ENCODE measurements at regions not wholly inside any gene's neighbourhood (a gene's known extent, or its start where the extent isn't known, plus 50 kb on each side); places are given as distances from the start of the nearest gene placed in this dataset.

DNA sequence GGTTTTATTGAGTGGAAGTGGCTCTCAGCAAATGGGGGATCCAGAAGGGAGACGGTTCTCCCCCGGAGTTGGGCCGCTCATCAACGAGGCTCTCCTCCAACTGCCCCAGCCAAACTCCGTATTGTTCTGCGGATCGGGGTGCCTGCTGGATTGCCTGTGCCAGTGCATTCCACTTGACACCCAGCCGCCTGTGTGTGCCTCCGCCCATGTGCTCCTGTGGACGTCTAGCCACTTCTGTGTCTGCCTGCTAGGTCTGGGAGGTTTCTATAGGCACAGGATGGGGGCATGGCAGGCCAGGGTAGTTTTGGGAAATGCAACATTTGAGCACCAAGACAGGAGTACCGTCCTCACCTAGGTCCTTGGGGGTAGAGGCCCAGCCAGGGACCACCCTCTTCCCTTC is 225.7 kb upstream of the AMIGO2 start:
- Histone ChIP-seq H3K9me3 (no peaks in the 10 kb centered on the region), H3K36me3 (no peaks in the 10 kb centered on the region), H3K4me1 (peaks cover 0 to 12% (median 0%) of the 10 kb centered on the region in 4 donors), H3K27me3 (no peaks in the 10 kb centered on the region), H3K27ac (no peak overlapping the region), H3K4me3 (no peak overlapping the region)
- no peak for ATAC-seq
- DNase-seq = no peak
- TF ChIP-seq, protein P1, sequence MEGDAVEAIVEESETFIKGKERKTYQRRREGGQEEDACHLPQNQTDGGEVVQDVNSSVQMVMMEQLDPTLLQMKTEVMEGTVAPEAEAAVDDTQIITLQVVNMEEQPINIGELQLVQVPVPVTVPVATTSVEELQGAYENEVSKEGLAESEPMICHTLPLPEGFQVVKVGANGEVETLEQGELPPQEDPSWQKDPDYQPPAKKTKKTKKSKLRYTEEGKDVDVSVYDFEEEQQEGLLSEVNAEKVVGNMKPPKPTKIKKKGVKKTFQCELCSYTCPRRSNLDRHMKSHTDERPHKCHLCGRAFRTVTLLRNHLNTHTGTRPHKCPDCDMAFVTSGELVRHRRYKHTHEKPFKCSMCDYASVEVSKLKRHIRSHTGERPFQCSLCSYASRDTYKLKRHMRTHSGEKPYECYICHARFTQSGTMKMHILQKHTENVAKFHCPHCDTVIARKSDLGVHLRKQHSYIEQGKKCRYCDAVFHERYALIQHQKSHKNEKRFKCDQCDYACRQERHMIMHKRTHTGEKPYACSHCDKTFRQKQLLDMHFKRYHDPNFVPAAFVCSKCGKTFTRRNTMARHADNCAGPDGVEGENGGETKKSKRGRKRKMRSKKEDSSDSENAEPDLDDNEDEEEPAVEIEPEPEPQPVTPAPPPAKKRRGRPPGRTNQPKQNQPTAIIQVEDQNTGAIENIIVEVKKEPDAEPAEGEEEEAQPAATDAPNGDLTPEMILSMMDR (IDR thresholded peaks at IDR 0.05) = no peak
- no peak for TF ChIP-seq POLR2A (IDR thresholded peaks at IDR 0.05)
- WGBS (ENCODE audit: insufficient coverage, low coverage, low lambda C conversion rate, missing lambda C conversion rate) = no CpG with 5 or more reads among the region's 11 CpGs
- intact Hi-C loops (cut with DNase I) = no loop called here

DNA sequence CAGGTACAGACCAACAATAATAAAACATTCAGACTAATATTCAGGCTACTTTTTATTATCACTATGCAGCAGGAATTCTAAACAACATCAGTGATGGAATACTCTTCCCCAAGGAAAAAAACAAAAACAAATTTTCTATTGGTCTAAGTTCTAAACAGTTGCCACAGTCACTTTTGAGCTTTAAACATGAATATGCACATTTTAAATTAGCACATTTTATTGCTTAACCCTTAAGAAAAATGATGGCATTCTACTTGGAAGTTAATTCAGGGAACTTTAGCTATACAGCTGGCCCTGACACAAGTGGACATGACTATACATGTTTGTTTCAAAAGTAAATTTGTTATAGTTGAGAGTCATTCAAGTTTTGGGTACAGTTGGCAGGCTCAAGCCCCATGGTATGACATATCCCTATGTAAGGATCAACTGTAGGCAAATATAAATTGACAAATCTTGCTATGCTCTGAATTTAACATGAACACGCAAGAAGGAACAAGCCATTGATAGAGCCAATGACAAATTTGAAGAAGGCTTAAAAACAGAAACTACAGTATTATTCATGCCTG is 224.3 kb upstream of the AMIGO2 start:
- H3K9me3 ChIP-seq = no peaks in the 10 kb centered on the region
- H3K4me3 ChIP-seq = no peak overlapping the region
- H3K36me3 ChIP-seq = no peaks in the 10 kb centered on the region
- intact Hi-C loops (cut with DNase I) = no loop called here
- ATAC-seq (no peak), DNase-seq (no peak)
- no peaks in the 10 kb centered on the region for H3K27me3 ChIP-seq
- no peak overlapping the region for H3K27ac ChIP-seq
- peaks cover 0 to 9% (median 0%) of the 10 kb centered on the region in 4 donors for H3K4me1 ChIP-seq
- 100% methylated on average over 1 of the region's 1 CpG for WGBS (ENCODE audit: insufficient coverage, low coverage, low lambda C conversion rate, missing lambda C conversion rate)
- TF ChIP-seq, protein P1 (IDR thresholded peaks at IDR 0.05) = no peak

DNA sequence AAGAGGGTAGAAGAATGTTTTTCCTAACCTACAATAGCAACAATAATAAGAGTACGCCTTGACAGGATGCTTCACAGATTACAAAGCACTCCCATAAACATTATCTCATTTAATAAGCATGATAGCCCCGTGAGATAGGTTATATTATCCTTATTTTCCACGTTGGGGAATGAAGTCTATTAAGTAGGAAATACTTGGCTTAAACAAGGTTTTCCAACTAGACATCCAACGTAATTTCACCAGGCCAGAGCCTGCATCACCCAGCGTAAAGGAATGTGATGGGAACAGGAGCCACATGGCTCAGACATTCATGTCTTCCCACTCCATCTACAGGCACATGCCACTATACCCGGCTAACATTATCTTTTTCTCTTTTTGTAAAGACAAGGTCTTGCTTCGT is 223.4 kb upstream of the AMIGO2 start:
- H3K4me1 ChIP-seq = no peaks in the 10 kb centered on the region
- no peak for DNase-seq
- ATAC-seq = no peak
- WGBS (ENCODE audit: insufficient coverage, low coverage, low lambda C conversion rate, missing lambda C conversion rate) = 82% methylated on average over 7 of the region's 7 CpGs
- H3K27ac ChIP-seq = no peak overlapping the region
- H3K36me3 ChIP-seq = no peaks in the 10 kb centered on the region
- no peaks in the 10 kb centered on the region for H3K9me3 ChIP-seq
- no peak overlapping the region for H3K4me3 ChIP-seq
- H3K27me3 ChIP-seq = no peaks in the 10 kb centered on the region
- no peak for TF ChIP-seq POLR2A (IDR thresholded peaks at IDR 0.05)
- TF ChIP-seq, protein P1 (IDR thresholded peaks at IDR 0.05) = no peak
- intact Hi-C loops (cut with DNase I) = no loop called here

DNA sequence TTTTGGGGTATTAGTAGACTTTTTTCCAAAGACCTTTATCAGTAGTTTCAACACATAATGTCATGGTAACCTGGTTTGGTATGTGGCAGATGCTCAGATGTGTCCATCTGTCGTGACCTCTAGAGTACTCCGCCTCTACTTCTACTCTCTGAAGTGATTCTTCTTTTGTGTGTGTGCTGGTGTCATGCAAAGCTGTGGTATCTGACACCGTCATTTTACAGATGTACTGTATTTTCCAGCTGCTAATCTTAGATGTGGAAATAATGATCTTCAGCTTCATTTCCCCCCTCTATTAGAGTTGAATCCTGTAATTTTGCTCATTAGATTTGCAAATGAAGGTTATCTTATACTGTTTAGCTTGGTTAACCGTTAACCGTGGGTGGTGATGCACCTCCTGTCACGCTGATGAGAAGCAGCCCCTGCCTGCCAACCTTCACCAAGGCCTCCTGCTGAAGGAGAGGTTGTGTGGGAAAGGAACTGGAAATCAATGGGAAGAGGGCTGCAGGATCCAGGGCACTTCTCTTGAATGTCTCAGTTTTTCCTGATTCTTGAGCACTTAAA is 222.4 kb upstream of the AMIGO2 start:
- WGBS (ENCODE audit: insufficient coverage, low coverage, low lambda C conversion rate, missing lambda C conversion rate) = 60% methylated on average over 5 of the region's 6 CpGs
- Histone ChIP-seq H3K4me3 (no peak overlapping the region), H3K9me3 (no peaks in the 10 kb centered on the region), H3K36me3 (no peaks in the 10 kb centered on the region), H3K27ac (no peak overlapping the region), H3K27me3 (no peaks in the 10 kb centered on the region), H3K4me1 (no peaks in the 10 kb centered on the region)
- DNase-seq (no peak), ATAC-seq (peak in 1 of 4 donors; percentile 31)
- TF ChIP-seq, protein P1 (IDR thresholded peaks at IDR 0.05) = no peak
- TF ChIP-seq POLR2A (IDR thresholded peaks at IDR 0.05) = no peak
- intact Hi-C loops (cut with DNase I) = no loop called here
